ENCODE measurements at regions not wholly inside any gene's neighbourhood (a gene's known extent, or its start where the extent isn't known, plus 50 kb on each side); places are given as distances from the start of the nearest gene placed in this dataset.

- DNase-seq: no peak
These were observed 68.7 kb upstream of the TMPO start for GRCh38 chr12:98446682-98447081.

- no peak for DNase-seq
These were observed 65.8 kb upstream of the TMPO start for GRCh38 chr12:98449584-98449983.

- DNase-seq: no peak
These were observed 62.3 kb upstream of the TMPO start for GRCh38 chr12:98453070-98453469.

- DNase-seq: no peak
These were observed 61.9 kb upstream of the TMPO start for GRCh38 chr12:98453492-98453891.

GRCh38 chr12:98456041-98456440 lies 59.3 kb upstream of the TMPO start:
- no peak for DNase-seq

GRCh38 chr12:98456576-98457573 lies 58.5 kb upstream of the TMPO start:
- DNase-seq: peak in 1 of 5 experiments; percentile 27

GRCh38 chr12:98464190-98464589 lies 51.2 kb upstream of the TMPO start:
- peak in 1 of 5 experiments; percentile 18 for DNase-seq

GRCh38 chr12:98465505-98465904 lies 49.9 kb upstream of the TMPO start:
- peak in 1 of 5 experiments; percentile 69 for DNase-seq

All from T-helper 2 cell (primary cell).